SK-N-SH treated with all-trans-retinoic acid at 6 μM for 48 hours (cell line): ENCODE measurements at regions not wholly inside any gene's neighbourhood (a gene's known extent, or its start where the extent isn't known, plus 50 kb on each side); places are given as distances from the start of the nearest gene placed in this dataset.

Experiments used
- ATAC-seq: fragments of 200-7000 bp; cut with Tn5 transposase; 3 replicates; pipeline ENCODE4 v1.9.1; 2020; ENCODE audit warnings: mild to moderate bottlenecking, moderate library complexity
- ARNTL ChIP-seq: fragments of 450-650 bp; formaldehyde crosslinking; IDR thresholded peaks from 2 replicates; pipeline ENCODE4 v1.5.0; 2020; ENCODE audit warnings: low read depth, mild to moderate bottlenecking, moderate library complexity, borderline replicate concordance
- CSDC2 ChIP-seq: fragments of 250-450 bp; sonication (Bioruptor Pico); IDR thresholded peaks from 2 replicates; pipeline ENCODE4 v1.5.0; 2020; ENCODE audit warnings: mild to moderate bottlenecking, moderate library complexity
- ESRRG ChIP-seq: fragments of 250-450 bp; sonication (Bioruptor Pico); IDR thresholded peaks from 2 replicates; pipeline ENCODE4 v1.6.1; 2021; ENCODE audit warnings: mild to moderate bottlenecking
- GLIS3 ChIP-seq: fragments of 250-450 bp; sonication (Bioruptor Pico); IDR thresholded peaks from 2 replicates; pipeline ENCODE4 v1.5.0; 2020; ENCODE audit warnings: mild to moderate bottlenecking, moderate library complexity
- ISL1 ChIP-seq: fragments of 250-450 bp; sonication (Bioruptor Pico); IDR thresholded peaks from 2 replicates; pipeline ENCODE4 v2.1.2; 2022; ENCODE audit warnings: mild to moderate bottlenecking, moderate library complexity
- OSR1 ChIP-seq: fragments of 250-450 bp; sonication (Bioruptor Pico); IDR thresholded peaks from 2 replicates; pipeline ENCODE4 v1.8.0; 2022; ENCODE audit warnings: moderate library complexity, mild to moderate bottlenecking, inconsistent platforms
- RARB ChIP-seq: fragments of 250-450 bp; sonication (Bioruptor Pico); IDR thresholded peaks from 2 replicates; pipeline ENCODE4 v1.8.0; 2021; ENCODE audit warnings: mild to moderate bottlenecking, moderate library complexity
- SNAI2 ChIP-seq: fragments of 250-450 bp; sonication (Bioruptor Pico); IDR thresholded peaks from 2 replicates; pipeline ENCODE4 v1.5.0; 2020; ENCODE audit warnings: mild to moderate bottlenecking, moderate library complexity
- TCF4 ChIP-seq: fragments of 250-450 bp; sonication (Bioruptor Pico); IDR thresholded peaks from 2 replicates; pipeline ENCODE4 v1.8.0; 2021; ENCODE audit warnings: mild to moderate bottlenecking, moderate library complexity, borderline replicate concordance
- TOX ChIP-seq: fragments of 250-450 bp; sonication (Bioruptor Pico); IDR thresholded peaks from 2 replicates; pipeline ENCODE4 v1.8.0; 2021; ENCODE audit warnings: mild to moderate bottlenecking, moderate library complexity, borderline replicate concordance
- ZC3H10 ChIP-seq: fragments of 250-450 bp; sonication (Bioruptor Pico); IDR thresholded peaks from 2 replicates; pipeline ENCODE4 v1.5.1; 2021; ENCODE audit warnings: mild to moderate bottlenecking, moderate library complexity
- ZFP3 ChIP-seq: fragments of 250-450 bp; sonication (Bioruptor Pico); IDR thresholded peaks from 2 replicates; pipeline ENCODE4 v1.5.0; 2020; ENCODE audit warnings: mild to moderate bottlenecking, moderate library complexity
- ZFP30 ChIP-seq: fragments of 450-650 bp; formaldehyde crosslinking; IDR thresholded peaks from 2 replicates; pipeline ENCODE4 v1.5.0; 2022; ENCODE audit warnings: mild to moderate bottlenecking, moderate library complexity
- ZNF70 ChIP-seq: fragments of 450-650 bp; formaldehyde crosslinking; IDR thresholded peaks from 2 replicates; pipeline ENCODE4 v1.5.0; 2020; ENCODE audit warnings: mild to moderate bottlenecking, moderate library complexity
- ZNF8 ChIP-seq: fragments of 450-650 bp; formaldehyde crosslinking; IDR thresholded peaks from 2 replicates; pipeline ENCODE4 v1.5.0; 2020; ENCODE audit warnings: mild to moderate bottlenecking, moderate library complexity
- TF ChIP-seq, protein P1 (sequence below): fragments of 250-450 bp; sonication (Bioruptor Pico); IDR thresholded peaks from 2 replicates; pipeline ENCODE4 v1.5.1; 2021; ENCODE audit warnings: mild to moderate bottlenecking, moderate library complexity
- TF ChIP-seq, protein P2 (sequence below): fragments of 250-450 bp; sonication (Bioruptor Pico); IDR thresholded peaks from 2 replicates; pipeline ENCODE4 v1.8.0; 2021; ENCODE audit warnings: low read depth, mild to moderate bottlenecking, moderate library complexity, borderline replicate concordance
- TF ChIP-seq, protein P3 (sequence below): fragments of 250-450 bp; sonication (Bioruptor Pico); IDR thresholded peaks from 2 replicates; pipeline ENCODE4 v1.5.1; 2020; ENCODE audit warnings: low read depth, mild to moderate bottlenecking, moderate library complexity
- TF ChIP-seq, protein P4 (sequence below): fragments of 250-450 bp; sonication (Bioruptor Pico); IDR thresholded peaks from 2 replicates; pipeline ENCODE4 v1.8.0; 2020; ENCODE audit warnings: mild to moderate bottlenecking, moderate library complexity, borderline replicate concordance
- TF ChIP-seq, protein P5 (sequence below): fragments of 250-450 bp; sonication (Bioruptor Pico); IDR thresholded peaks from 2 replicates; pipeline ENCODE4 v1.5.0; 2020; ENCODE audit warnings: mild to moderate bottlenecking, moderate library complexity

DNA sequence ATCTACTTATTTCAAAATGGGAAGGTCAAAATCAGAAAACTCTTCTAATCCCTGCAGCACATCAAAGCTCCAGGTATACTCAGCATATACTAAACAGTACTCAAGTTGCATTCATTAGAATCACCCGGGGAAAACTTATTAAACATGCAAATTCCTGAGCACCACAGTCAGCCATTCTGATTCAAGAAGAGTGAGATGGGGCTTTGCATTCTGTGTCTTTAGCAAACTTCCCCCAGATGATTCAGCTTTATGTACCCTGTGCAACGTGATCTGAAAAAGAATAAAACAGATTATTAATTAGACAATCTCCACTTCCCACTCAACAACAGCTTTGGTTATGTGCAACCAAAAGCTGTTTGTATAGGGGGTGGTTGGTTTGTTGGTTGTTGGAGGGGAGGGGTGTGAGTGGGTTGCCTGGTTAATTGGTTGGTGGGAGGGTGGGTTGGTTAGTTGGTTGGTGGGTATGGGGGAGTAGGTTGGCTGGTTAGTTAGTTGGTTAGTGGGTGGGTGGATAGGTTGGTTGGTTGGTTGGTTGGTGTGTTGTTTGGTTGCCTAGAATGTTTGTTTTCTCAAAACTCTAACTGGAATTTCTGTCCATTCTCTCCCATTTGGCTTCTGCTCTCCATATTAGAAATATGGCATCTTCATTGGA lies 112.5 kb upstream of the AGAP1 start:
- ATAC-seq, result no peak
- TF ChIP-seq, protein P1, sequence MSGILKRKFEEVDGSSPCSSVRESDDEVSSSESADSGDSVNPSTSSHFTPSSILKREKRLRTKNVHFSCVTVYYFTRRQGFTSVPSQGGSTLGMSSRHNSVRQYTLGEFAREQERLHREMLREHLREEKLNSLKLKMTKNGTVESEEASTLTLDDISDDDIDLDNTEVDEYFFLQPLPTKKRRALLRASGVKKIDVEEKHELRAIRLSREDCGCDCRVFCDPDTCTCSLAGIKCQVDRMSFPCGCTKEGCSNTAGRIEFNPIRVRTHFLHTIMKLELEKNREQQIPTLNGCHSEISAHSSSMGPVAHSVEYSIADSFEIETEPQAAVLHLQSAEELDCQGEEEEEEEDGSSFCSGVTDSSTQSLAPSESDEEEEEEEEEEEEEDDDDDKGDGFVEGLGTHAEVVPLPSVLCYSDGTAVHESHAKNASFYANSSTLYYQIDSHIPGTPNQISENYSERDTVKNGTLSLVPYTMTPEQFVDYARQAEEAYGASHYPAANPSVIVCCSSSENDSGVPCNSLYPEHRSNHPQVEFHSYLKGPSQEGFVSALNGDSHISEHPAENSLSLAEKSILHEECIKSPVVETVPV (CRISPR knock-in tag), result no peak
- TF ChIP-seq TOX (CRISPR knock-in tag) (no peak), ZNF70 (no peak), OSR1 (CRISPR knock-in tag) (no peak), ZC3H10 (CRISPR knock-in tag) (no peak), CSDC2 (CRISPR knock-in tag) (no peak), ZFP3 (CRISPR knock-in tag) (no peak), ARNTL (no peak), RARB (no peak), ESRRG (CRISPR knock-in tag) (no peak), GLIS3 (CRISPR knock-in tag) (no peak), SNAI2 (CRISPR knock-in tag) (no peak), TCF4 (no peak), ISL1 (CRISPR knock-in tag) (no peak), ZNF8 (CRISPR knock-in tag) (no peak)
- TF ChIP-seq, protein P2, sequence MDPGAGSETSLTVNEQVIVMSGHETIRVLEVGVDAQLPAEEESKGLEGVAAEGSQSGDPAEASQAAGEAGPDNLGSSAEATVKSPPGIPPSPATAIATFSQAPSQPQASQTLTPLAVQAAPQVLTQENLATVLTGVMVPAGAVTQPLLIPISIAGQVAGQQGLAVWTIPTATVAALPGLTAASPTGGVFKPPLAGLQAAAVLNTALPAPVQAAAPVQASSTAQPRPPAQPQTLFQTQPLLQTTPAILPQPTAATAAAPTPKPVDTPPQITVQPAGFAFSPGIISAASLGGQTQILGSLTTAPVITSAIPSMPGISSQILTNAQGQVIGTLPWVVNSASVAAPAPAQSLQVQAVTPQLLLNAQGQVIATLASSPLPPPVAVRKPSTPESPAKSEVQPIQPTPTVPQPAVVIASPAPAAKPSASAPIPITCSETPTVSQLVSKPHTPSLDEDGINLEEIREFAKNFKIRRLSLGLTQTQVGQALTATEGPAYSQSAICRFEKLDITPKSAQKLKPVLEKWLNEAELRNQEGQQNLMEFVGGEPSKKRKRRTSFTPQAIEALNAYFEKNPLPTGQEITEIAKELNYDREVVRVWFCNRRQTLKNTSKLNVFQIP (CRISPR knock-in tag), result no peak
- TF ChIP-seq, protein P3, sequence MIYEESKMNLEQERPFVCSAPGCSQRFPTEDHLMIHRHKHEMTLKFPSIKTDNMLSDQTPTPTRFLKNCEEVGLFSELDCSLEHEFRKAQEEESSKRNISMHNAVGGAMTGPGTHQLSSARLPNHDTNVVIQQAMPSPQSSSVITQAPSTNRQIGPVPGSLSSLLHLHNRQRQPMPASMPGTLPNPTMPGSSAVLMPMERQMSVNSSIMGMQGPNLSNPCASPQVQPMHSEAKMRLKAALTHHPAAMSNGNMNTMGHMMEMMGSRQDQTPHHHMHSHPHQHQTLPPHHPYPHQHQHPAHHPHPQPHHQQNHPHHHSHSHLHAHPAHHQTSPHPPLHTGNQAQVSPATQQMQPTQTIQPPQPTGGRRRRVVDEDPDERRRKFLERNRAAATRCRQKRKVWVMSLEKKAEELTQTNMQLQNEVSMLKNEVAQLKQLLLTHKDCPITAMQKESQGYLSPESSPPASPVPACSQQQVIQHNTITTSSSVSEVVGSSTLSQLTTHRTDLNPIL (CRISPR knock-in tag), result no peak
- TF ChIP-seq, protein P4, sequence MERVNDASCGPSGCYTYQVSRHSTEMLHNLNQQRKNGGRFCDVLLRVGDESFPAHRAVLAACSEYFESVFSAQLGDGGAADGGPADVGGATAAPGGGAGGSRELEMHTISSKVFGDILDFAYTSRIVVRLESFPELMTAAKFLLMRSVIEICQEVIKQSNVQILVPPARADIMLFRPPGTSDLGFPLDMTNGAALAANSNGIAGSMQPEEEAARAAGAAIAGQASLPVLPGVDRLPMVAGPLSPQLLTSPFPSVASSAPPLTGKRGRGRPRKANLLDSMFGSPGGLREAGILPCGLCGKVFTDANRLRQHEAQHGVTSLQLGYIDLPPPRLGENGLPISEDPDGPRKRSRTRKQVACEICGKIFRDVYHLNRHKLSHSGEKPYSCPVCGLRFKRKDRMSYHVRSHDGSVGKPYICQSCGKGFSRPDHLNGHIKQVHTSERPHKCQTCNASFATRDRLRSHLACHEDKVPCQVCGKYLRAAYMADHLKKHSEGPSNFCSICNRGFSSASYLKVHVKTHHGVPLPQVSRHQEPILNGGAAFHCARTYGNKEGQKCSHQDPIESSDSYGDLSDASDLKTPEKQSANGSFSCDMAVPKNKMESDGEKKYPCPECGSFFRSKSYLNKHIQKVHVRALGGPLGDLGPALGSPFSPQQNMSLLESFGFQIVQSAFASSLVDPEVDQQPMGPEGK, result no peak
- TF ChIP-seq, protein P5, sequence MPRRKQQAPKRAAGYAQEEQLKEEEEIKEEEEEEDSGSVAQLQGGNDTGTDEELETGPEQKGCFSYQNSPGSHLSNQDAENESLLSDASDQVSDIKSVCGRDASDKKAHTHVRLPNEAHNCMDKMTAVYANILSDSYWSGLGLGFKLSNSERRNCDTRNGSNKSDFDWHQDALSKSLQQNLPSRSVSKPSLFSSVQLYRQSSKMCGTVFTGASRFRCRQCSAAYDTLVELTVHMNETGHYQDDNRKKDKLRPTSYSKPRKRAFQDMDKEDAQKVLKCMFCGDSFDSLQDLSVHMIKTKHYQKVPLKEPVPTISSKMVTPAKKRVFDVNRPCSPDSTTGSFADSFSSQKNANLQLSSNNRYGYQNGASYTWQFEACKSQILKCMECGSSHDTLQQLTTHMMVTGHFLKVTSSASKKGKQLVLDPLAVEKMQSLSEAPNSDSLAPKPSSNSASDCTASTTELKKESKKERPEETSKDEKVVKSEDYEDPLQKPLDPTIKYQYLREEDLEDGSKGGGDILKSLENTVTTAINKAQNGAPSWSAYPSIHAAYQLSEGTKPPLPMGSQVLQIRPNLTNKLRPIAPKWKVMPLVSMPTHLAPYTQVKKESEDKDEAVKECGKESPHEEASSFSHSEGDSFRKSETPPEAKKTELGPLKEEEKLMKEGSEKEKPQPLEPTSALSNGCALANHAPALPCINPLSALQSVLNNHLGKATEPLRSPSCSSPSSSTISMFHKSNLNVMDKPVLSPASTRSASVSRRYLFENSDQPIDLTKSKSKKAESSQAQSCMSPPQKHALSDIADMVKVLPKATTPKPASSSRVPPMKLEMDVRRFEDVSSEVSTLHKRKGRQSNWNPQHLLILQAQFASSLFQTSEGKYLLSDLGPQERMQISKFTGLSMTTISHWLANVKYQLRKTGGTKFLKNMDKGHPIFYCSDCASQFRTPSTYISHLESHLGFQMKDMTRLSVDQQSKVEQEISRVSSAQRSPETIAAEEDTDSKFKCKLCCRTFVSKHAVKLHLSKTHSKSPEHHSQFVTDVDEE, result no peak

DNA sequence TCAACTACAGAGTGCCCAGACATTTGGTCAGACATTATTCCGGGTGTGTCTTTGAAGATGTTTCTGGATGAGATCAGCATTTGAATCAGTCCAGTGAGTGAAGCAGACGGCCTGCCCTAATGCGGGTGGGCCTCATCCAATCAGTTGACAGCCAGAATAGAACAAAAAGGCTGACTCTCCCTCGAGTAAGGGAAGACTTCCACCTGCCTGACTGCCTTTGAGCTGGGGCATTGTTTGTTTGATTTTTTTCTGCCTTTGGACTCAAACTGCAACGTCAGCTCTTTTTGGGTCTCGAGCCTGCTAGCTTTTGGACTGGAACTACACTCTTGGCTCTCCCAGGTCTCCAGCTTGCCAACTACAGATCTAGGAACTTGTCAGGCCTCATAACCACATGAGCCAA lies 111.7 kb upstream of the AGAP1 start:
- ATAC-seq, result no peak
- TF ChIP-seq TOX (CRISPR knock-in tag), result no peak

DNA sequence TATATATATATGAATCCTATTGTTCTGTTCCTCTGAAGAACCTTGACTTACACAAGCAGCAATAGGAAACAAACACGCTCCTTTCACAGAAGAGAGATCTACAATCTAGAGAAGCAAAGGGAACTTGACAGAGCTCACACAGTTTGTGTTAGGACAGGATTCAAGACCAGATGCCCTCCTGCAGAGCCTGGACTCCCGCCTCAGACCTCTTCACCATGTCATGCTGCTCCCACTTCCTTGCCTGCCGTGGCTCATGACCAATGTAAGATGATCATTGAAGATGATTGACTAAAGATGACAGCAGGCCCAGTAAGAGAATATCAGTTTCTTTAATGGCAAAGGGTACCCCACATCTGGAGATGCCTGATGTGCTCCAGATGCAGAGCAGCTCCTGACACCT lies 111.2 kb upstream of the AGAP1 start:
- TF ChIP-seq ESRRG (CRISPR knock-in tag), result no peak
- no peak for TF ChIP-seq GLIS3 (CRISPR knock-in tag)
- TF ChIP-seq CSDC2 (CRISPR knock-in tag), result no peak
- TF ChIP-seq, protein P3 (CRISPR knock-in tag), result no peak
- TF ChIP-seq, protein P2 (CRISPR knock-in tag), result no peak
- no peak for TF ChIP-seq ZFP30 (CRISPR knock-in tag)
- no peak for TF ChIP-seq TOX (CRISPR knock-in tag)
- TF ChIP-seq, all 23 proteins: peak for 0
- ATAC-seq, result no peak
